ENCODE measurements at regions not wholly inside any gene's neighbourhood (a gene's known extent, or its start where the extent isn't known, plus 50 kb on each side); places are given as distances from the start of the nearest gene placed in this dataset.

DNA sequence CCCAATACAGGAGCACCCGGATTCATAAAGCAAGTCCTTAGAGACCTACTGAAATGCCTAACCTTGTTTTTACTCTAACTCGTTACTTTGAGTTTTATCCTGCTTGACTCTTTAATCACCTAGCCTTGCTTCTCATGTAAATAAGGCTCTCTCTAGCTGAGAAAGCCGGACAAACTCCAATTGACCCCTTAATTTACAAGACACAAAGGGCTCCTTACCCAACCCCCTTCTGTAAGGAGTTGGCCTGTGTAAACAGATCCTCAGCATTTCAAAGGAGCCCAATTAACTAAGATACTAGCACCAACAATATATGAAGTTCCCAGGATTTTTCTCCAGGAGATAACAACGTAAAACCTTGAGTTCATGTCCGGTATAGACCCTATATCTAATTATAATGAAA is 61.7 kb downstream of the CT47B1 start:
- H3K27me3 ChIP-seq (ENCODE audit: control insufficient read depth in 4 of 4, insufficient read depth in 4 of 4, low read length in 3 of 4), result no peaks in the 10 kb centered on the region
- no peaks in the 10 kb centered on the region for H3K36me3 ChIP-seq (ENCODE audit: control insufficient read depth in 4 of 4, insufficient read depth in 3 of 4, low read depth in 1 of 4, low read length in 3 of 4)
- 32% methylated on average over 5 of the region's 5 CpGs for WGBS
- no peaks in the 10 kb centered on the region for H3K9me3 ChIP-seq (ENCODE audit: control insufficient read depth in 4 of 4, low read length in 3 of 4)
- no peak for DNase-seq (ENCODE audit: low spot score)
- no peak overlapping the region for H3K9ac ChIP-seq (ENCODE audit: low read depth in 1 of 2, low read length in 2 of 2)
- H3K4me3 ChIP-seq (ENCODE audit: low read depth in 1 of 3, low read length in 3 of 3), result no peak overlapping the region
- H3K27ac ChIP-seq (ENCODE audit: low read depth in 1 of 2, low read length in 2 of 2), result no peak overlapping the region
- TF ChIP-seq YY1 (IDR thresholded peaks at IDR 0.05) (no peak), TAF1 (conservative IDR thresholded peaks at IDR 0.05) (no peak), FOXA1 (IDR thresholded peaks at IDR 0.05) (no peak), RXRA (IDR thresholded peaks at IDR 0.05) (no peak), EGR1 (IDR thresholded peaks at IDR 0.05; ENCODE audit: low read depth in 2 of 2) (no peak), FOXA2 (IDR thresholded peaks at IDR 0.05) (no peak), HNF4G (IDR thresholded peaks at IDR 0.05) (no peak), GABPA (IDR thresholded peaks at IDR 0.05 in 1 of 2, conservative IDR thresholded peaks at IDR 0.05 in 1 of 2) (no peak), HNF4A (conservative IDR thresholded peaks at IDR 0.05) (no peak)
- TF ChIP-seq, protein P1, sequence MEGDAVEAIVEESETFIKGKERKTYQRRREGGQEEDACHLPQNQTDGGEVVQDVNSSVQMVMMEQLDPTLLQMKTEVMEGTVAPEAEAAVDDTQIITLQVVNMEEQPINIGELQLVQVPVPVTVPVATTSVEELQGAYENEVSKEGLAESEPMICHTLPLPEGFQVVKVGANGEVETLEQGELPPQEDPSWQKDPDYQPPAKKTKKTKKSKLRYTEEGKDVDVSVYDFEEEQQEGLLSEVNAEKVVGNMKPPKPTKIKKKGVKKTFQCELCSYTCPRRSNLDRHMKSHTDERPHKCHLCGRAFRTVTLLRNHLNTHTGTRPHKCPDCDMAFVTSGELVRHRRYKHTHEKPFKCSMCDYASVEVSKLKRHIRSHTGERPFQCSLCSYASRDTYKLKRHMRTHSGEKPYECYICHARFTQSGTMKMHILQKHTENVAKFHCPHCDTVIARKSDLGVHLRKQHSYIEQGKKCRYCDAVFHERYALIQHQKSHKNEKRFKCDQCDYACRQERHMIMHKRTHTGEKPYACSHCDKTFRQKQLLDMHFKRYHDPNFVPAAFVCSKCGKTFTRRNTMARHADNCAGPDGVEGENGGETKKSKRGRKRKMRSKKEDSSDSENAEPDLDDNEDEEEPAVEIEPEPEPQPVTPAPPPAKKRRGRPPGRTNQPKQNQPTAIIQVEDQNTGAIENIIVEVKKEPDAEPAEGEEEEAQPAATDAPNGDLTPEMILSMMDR (IDR thresholded peaks at IDR 0.05; ENCODE audit: low read depth, low read length, missing input control), result no peak
- TF ChIP-seq, protein P2, sequence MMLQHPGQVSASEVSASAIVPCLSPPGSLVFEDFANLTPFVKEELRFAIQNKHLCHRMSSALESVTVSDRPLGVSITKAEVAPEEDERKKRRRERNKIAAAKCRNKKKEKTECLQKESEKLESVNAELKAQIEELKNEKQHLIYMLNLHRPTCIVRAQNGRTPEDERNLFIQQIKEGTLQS (IDR thresholded peaks at IDR 0.05), result no peak
- TF ChIP-seq, protein P3, sequence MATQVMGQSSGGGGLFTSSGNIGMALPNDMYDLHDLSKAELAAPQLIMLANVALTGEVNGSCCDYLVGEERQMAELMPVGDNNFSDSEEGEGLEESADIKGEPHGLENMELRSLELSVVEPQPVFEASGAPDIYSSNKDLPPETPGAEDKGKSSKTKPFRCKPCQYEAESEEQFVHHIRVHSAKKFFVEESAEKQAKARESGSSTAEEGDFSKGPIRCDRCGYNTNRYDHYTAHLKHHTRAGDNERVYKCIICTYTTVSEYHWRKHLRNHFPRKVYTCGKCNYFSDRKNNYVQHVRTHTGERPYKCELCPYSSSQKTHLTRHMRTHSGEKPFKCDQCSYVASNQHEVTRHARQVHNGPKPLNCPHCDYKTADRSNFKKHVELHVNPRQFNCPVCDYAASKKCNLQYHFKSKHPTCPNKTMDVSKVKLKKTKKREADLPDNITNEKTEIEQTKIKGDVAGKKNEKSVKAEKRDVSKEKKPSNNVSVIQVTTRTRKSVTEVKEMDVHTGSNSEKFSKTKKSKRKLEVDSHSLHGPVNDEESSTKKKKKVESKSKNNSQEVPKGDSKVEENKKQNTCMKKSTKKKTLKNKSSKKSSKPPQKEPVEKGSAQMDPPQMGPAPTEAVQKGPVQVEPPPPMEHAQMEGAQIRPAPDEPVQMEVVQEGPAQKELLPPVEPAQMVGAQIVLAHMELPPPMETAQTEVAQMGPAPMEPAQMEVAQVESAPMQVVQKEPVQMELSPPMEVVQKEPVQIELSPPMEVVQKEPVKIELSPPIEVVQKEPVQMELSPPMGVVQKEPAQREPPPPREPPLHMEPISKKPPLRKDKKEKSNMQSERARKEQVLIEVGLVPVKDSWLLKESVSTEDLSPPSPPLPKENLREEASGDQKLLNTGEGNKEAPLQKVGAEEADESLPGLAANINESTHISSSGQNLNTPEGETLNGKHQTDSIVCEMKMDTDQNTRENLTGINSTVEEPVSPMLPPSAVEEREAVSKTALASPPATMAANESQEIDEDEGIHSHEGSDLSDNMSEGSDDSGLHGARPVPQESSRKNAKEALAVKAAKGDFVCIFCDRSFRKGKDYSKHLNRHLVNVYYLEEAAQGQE (IDR thresholded peaks at IDR 0.05), result no peak
- H3K4me1 ChIP-seq (ENCODE audit: control insufficient read depth in 4 of 4, insufficient read depth in 4 of 4, low read length in 3 of 4), result no peaks in the 10 kb centered on the region

DNA sequence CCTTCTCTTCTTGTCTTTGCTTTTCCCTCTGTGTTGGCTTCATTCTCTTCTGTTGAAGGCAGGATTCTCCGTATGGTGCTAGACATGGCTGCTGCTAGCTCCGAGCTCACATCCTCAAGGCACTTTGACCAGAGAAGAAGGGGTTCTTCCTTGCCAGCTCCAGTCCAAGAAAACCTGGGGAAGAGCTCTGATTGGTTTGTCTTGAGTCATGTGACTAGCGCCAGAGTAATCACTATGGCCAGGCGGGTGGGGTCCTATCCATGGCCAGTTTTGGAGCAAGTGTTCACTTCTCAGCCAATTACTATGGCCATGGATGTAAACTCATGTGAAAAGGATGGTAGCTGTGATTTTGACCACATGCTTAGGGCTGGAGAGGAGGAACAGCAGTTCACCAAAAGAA is 74.2 kb downstream of the CT47B1 start:
- no peak overlapping the region for H3K4me3 ChIP-seq (ENCODE audit: low read depth in 1 of 3, low read length in 3 of 3)
- 88% methylated on average over 4 of the region's 4 CpGs for WGBS
- TF ChIP-seq HNF4A (conservative IDR thresholded peaks at IDR 0.05) (no peak), JUND (IDR thresholded peaks at IDR 0.05) (no peak), TAF1 (conservative IDR thresholded peaks at IDR 0.05) (no peak), EGR1 (IDR thresholded peaks at IDR 0.05; ENCODE audit: low read depth in 2 of 2) (no peak), NR2F2 (IDR thresholded peaks at IDR 0.05) (no peak), FOXA2 (IDR thresholded peaks at IDR 0.05) (no peak)
- TF ChIP-seq, protein P4, sequence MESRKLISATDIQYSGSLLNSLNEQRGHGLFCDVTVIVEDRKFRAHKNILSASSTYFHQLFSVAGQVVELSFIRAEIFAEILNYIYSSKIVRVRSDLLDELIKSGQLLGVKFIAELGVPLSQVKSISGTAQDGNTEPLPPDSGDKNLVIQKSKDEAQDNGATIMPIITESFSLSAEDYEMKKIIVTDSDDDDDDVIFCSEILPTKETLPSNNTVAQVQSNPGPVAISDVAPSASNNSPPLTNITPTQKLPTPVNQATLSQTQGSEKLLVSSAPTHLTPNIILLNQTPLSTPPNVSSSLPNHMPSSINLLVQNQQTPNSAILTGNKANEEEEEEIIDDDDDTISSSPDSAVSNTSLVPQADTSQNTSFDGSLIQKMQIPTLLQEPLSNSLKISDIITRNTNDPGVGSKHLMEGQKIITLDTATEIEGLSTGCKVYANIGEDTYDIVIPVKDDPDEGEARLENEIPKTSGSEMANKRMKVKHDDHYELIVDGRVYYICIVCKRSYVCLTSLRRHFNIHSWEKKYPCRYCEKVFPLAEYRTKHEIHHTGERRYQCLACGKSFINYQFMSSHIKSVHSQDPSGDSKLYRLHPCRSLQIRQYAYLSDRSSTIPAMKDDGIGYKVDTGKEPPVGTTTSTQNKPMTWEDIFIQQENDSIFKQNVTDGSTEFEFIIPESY (IDR thresholded peaks at IDR 0.05), result no peak
- DNase-seq (ENCODE audit: low spot score), result no peak
- no peak overlapping the region for H3K27ac ChIP-seq (ENCODE audit: low read depth in 1 of 2, low read length in 2 of 2)
- H3K27me3 ChIP-seq (ENCODE audit: control insufficient read depth in 4 of 4, insufficient read depth in 4 of 4, low read length in 3 of 4), result no peaks in the 10 kb centered on the region
- no peaks in the 10 kb centered on the region for H3K36me3 ChIP-seq (ENCODE audit: control insufficient read depth in 4 of 4, insufficient read depth in 3 of 4, low read depth in 1 of 4, low read length in 3 of 4)
- no peaks in the 10 kb centered on the region for H3K9me3 ChIP-seq (ENCODE audit: control insufficient read depth in 4 of 4, low read length in 3 of 4)
- H3K4me1 ChIP-seq (ENCODE audit: control insufficient read depth in 4 of 4, insufficient read depth in 4 of 4, low read length in 3 of 4), result no peaks in the 10 kb centered on the region
- H3K9ac ChIP-seq (ENCODE audit: low read depth in 1 of 2, low read length in 2 of 2), result no peak overlapping the region

Data from liver (tissue), 8 donors.